ENCODE measurements at regions not wholly inside any gene's neighbourhood (a gene's known extent, or its start where the extent isn't known, plus 50 kb on each side); places are given as distances from the start of the nearest gene placed in this dataset.

- Histone ChIP-seq H3K27me3 (ENCODE audit: insufficient read depth, low read length) (no peaks in the 10 kb centered on the region), H3K9ac (ENCODE audit: low read length) (no peak overlapping the region), H3K4ac (ENCODE audit: low read depth, low read length) (no peak overlapping the region), H4K12ac (ENCODE audit: low read depth, low read length) (no peak overlapping the region), H2BK5ac (ENCODE audit: low read depth, low read length, poor library complexity) (no peak overlapping the region), H3K4me2 (ENCODE audit: low read length) (no peak overlapping the region), H2AFZ (ENCODE audit: insufficient read depth, low read length, poor library complexity) (no peak overlapping the region), H3K36me3 (ENCODE audit: control insufficient read depth in 1 of 2, insufficient read depth in 2 of 2, low read length in 2 of 2) (no peaks in the 10 kb centered on the region), H3K27ac (ENCODE audit: low read depth, low read length) (no peak overlapping the region), H4K91ac (ENCODE audit: low read depth, low read length) (no peak overlapping the region), H3K23ac (ENCODE audit: low read length) (no peak overlapping the region), H2BK120ac (ENCODE audit: insufficient read depth, low read length, poor library complexity) (no peak overlapping the region), H2AK5ac (ENCODE audit: low read length) (no peak overlapping the region), H3K9me3 (ENCODE audit: insufficient read depth, low read depth, low read length) (no peaks in the 10 kb centered on the region), H4K8ac (ENCODE audit: low read depth, low read length) (no peak overlapping the region), H3K4me3 (ENCODE audit: low read depth, low read length) (no peak overlapping the region), H3K18ac (ENCODE audit: low read length) (no peak overlapping the region), H2BK12ac (ENCODE audit: low read length) (no peak overlapping the region), H3K79me1 (ENCODE audit: low read length) (no peaks in the 10 kb centered on the region), H3K4me1 (ENCODE audit: control insufficient read depth in 1 of 2, insufficient read depth in 2 of 2, low read length in 2 of 2) (no peaks in the 10 kb centered on the region), H3K14ac (ENCODE audit: low read length) (no peak overlapping the region), H3K79me2 (ENCODE audit: control insufficient read depth, insufficient read depth, low read length, poor library complexity) (no peaks in the 10 kb centered on the region)
- no CpG with 5 or more reads among the region's 7 CpGs for WGBS (ENCODE audit: extremely low coverage, insufficient coverage, insufficient read length)
- no peak for DNase-seq
Measured at GRCh38 chr2:60643747-60644146, 90.3 kb upstream of the BCL11A start.

- H2BK120ac ChIP-seq (ENCODE audit: insufficient read depth, low read length, poor library complexity): no peak overlapping the region
- no peak overlapping the region for H2AFZ ChIP-seq (ENCODE audit: insufficient read depth, low read length, poor library complexity)
- H3K27me3 ChIP-seq (ENCODE audit: insufficient read depth, low read length): no peaks in the 10 kb centered on the region
- H3K14ac ChIP-seq (ENCODE audit: low read length): no peak overlapping the region
- WGBS (ENCODE audit: extremely low coverage, insufficient coverage, insufficient read length): no CpG with 5 or more reads among the region's 6 CpGs
- no peak overlapping the region for H3K4me3 ChIP-seq (ENCODE audit: low read depth, low read length)
- no peak overlapping the region for H2BK12ac ChIP-seq (ENCODE audit: low read length)
- no peak overlapping the region for H2BK5ac ChIP-seq (ENCODE audit: low read depth, low read length, poor library complexity)
- no peak overlapping the region for H2AK5ac ChIP-seq (ENCODE audit: low read length)
- no peak overlapping the region for H4K91ac ChIP-seq (ENCODE audit: low read depth, low read length)
- no peaks in the 10 kb centered on the region for H3K9me3 ChIP-seq (ENCODE audit: insufficient read depth, low read depth, low read length)
- H3K23ac ChIP-seq (ENCODE audit: low read length): no peak overlapping the region
- no peak for DNase-seq
- no peak overlapping the region for H3K27ac ChIP-seq (ENCODE audit: low read depth, low read length)
- H3K4me2 ChIP-seq (ENCODE audit: low read length): no peak overlapping the region
- H4K12ac ChIP-seq (ENCODE audit: low read depth, low read length): no peak overlapping the region
- H3K9ac ChIP-seq (ENCODE audit: low read length): no peak overlapping the region
- no peak overlapping the region for H4K8ac ChIP-seq (ENCODE audit: low read depth, low read length)
- H3K79me2 ChIP-seq (ENCODE audit: control insufficient read depth, insufficient read depth, low read length, poor library complexity): no peaks in the 10 kb centered on the region
- no peaks in the 10 kb centered on the region for H3K36me3 ChIP-seq (ENCODE audit: control insufficient read depth in 1 of 2, insufficient read depth in 2 of 2, low read length in 2 of 2)
- H3K4me1 ChIP-seq (ENCODE audit: control insufficient read depth in 1 of 2, insufficient read depth in 2 of 2, low read length in 2 of 2): no peaks in the 10 kb centered on the region
- H3K4ac ChIP-seq (ENCODE audit: low read depth, low read length): no peak overlapping the region
- no peak overlapping the region for H3K18ac ChIP-seq (ENCODE audit: low read length)
- no peaks in the 10 kb centered on the region for H3K79me1 ChIP-seq (ENCODE audit: low read length)
Measured at GRCh38 chr2:60644951-60645350, 91.5 kb upstream of the BCL11A start.

- Histone ChIP-seq H3K4me1 (ENCODE audit: control insufficient read depth in 1 of 2, insufficient read depth in 2 of 2, low read length in 2 of 2) (no peaks in the 10 kb centered on the region), H4K12ac (ENCODE audit: low read depth, low read length) (no peak overlapping the region), H2BK5ac (ENCODE audit: low read depth, low read length, poor library complexity) (no peak overlapping the region), H2BK12ac (ENCODE audit: low read length) (no peak overlapping the region), H2AK5ac (ENCODE audit: low read length) (no peak overlapping the region), H3K4me3 (ENCODE audit: low read depth, low read length) (no peak overlapping the region), H3K18ac (ENCODE audit: low read length) (no peak overlapping the region), H3K9ac (ENCODE audit: low read length) (no peak overlapping the region), H3K4ac (ENCODE audit: low read depth, low read length) (no peak overlapping the region), H3K14ac (ENCODE audit: low read length) (no peak overlapping the region), H4K91ac (ENCODE audit: low read depth, low read length) (no peak overlapping the region), H3K4me2 (ENCODE audit: low read length) (no peak overlapping the region), H3K23ac (ENCODE audit: low read length) (no peak overlapping the region), H3K79me2 (ENCODE audit: control insufficient read depth, insufficient read depth, low read length, poor library complexity) (no peaks in the 10 kb centered on the region), H2BK120ac (ENCODE audit: insufficient read depth, low read length, poor library complexity) (no peak overlapping the region), H3K27ac (ENCODE audit: low read depth, low read length) (no peak overlapping the region), H2AFZ (ENCODE audit: insufficient read depth, low read length, poor library complexity) (no peak overlapping the region), H3K36me3 (ENCODE audit: control insufficient read depth in 1 of 2, insufficient read depth in 2 of 2, low read length in 2 of 2) (no peaks in the 10 kb centered on the region), H3K79me1 (ENCODE audit: low read length) (no peaks in the 10 kb centered on the region), H3K9me3 (ENCODE audit: insufficient read depth, low read depth, low read length) (no peaks in the 10 kb centered on the region), H3K27me3 (ENCODE audit: insufficient read depth, low read length) (no peaks in the 10 kb centered on the region), H4K8ac (ENCODE audit: low read depth, low read length) (no peak overlapping the region)
- DNase-seq: no peak
- no CpG with 5 or more reads among the region's 5 CpGs for WGBS (ENCODE audit: extremely low coverage, insufficient coverage, insufficient read length)
Measured at GRCh38 chr2:60648191-60648590, 94.7 kb upstream of the BCL11A start.

DNA sequence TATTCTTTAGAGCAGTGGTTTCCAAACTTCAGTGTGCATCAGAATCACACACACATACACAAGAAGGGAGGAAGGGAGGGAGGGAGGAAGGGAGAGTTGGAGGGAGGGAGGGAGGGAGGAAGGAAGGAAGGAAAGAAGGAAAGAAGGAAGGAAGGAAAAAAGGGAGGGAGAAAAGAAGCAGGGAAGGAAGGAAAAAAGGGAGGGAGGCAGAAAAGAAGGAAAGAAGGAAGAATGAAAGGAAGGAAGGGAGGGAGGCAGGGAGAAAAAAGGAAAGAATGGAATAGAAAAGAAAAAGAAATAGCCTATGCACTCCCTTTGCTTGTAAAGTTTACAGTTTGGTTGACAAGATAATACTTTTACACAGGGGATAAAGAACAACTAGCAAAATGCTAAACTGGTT lies 96.3 kb upstream of the BCL11A start:
- Histone ChIP-seq H3K9ac (ENCODE audit: low read length) (no peak overlapping the region), H2BK120ac (ENCODE audit: insufficient read depth, low read length, poor library complexity) (no peak overlapping the region), H2AFZ (ENCODE audit: insufficient read depth, low read length, poor library complexity) (no peak overlapping the region), H2BK12ac (ENCODE audit: low read length) (no peak overlapping the region), H3K27me3 (ENCODE audit: insufficient read depth, low read length) (no peaks in the 10 kb centered on the region), H4K12ac (ENCODE audit: low read depth, low read length) (no peak overlapping the region), H3K79me1 (ENCODE audit: low read length) (no peaks in the 10 kb centered on the region), H3K79me2 (ENCODE audit: control insufficient read depth, insufficient read depth, low read length, poor library complexity) (no peaks in the 10 kb centered on the region), H3K9me3 (ENCODE audit: insufficient read depth, low read depth, low read length) (no peaks in the 10 kb centered on the region), H4K8ac (ENCODE audit: low read depth, low read length) (no peak overlapping the region), H3K4me1 (ENCODE audit: control insufficient read depth in 1 of 2, insufficient read depth in 2 of 2, low read length in 2 of 2) (no peaks in the 10 kb centered on the region), H3K14ac (ENCODE audit: low read length) (no peak overlapping the region), H3K27ac (ENCODE audit: low read depth, low read length) (no peak overlapping the region), H3K4me3 (ENCODE audit: low read depth, low read length) (no peak overlapping the region), H4K91ac (ENCODE audit: low read depth, low read length) (no peak overlapping the region), H2AK5ac (ENCODE audit: low read length) (no peak overlapping the region), H3K23ac (ENCODE audit: low read length) (no peak overlapping the region), H3K36me3 (ENCODE audit: control insufficient read depth in 1 of 2, insufficient read depth in 2 of 2, low read length in 2 of 2) (no peaks in the 10 kb centered on the region), H3K4ac (ENCODE audit: low read depth, low read length) (no peak overlapping the region), H3K18ac (ENCODE audit: low read length) (no peak overlapping the region), H3K4me2 (ENCODE audit: low read length) (no peak overlapping the region), H2BK5ac (ENCODE audit: low read depth, low read length, poor library complexity) (no peak overlapping the region)
- DNase-seq: no peak
